ENCODE measurements at regions not wholly inside any gene's neighbourhood (a gene's known extent, or its start where the extent isn't known, plus 50 kb on each side); places are given as distances from the start of the nearest gene placed in this dataset.
"Not testable (repeated sequence)": the region's sequence is repeated elsewhere in the genome, so short reads cannot be mapped to it uniquely, and the experiment has no call there.

- DNase-seq: no peak
Observed at GRCh38 chr2:237196866-237197618, 111.4 kb downstream of the COPS8 start.

GRCh38 chr2:237198164-237198855 is 112.6 kb downstream of the COPS8 start:
- peak; percentile 74 for DNase-seq

- DNase-seq: peak; percentile 62
Observed at GRCh38 chr2:237199082-237199481, 113.4 kb downstream of the COPS8 start.

- DNase-seq: no peak
Observed at GRCh38 chr2:237199577-237199976, 113.9 kb downstream of the COPS8 start.

- DNase-seq: no peak
Observed at GRCh38 chr2:237200462-237200861, 114.8 kb downstream of the COPS8 start.

- peak; percentile 81 for DNase-seq
Observed at GRCh38 chr2:237201461-237202287, 116.0 kb downstream of the COPS8 start.

GRCh38 chr2:237202288-237203030 is 116.8 kb downstream of the COPS8 start:
- DNase-seq: no peak

- DNase-seq: peak; percentile 47
Observed at GRCh38 chr2:237205043-237205541, 119.4 kb downstream of the COPS8 start.

GRCh38 chr2:237205561-237205971 is 119.9 kb downstream of the COPS8 start:
- no peak for DNase-seq

- DNase-seq: peak; percentile 60
Observed at GRCh38 chr2:237207646-237208045, 122.0 kb downstream of the COPS8 start.

- peak; percentile 99 for DNase-seq
Observed at GRCh38 chr2:237208373-237209260, 122.9 kb downstream of the COPS8 start.

GRCh38 chr2:237209885-237210284 is 124.2 kb downstream of the COPS8 start:
- DNase-seq: peak; percentile 56

- no peak for DNase-seq
Observed at GRCh38 chr2:237210297-237210696, 124.6 kb downstream of the COPS8 start.

- DNase-seq: no peak
Observed at GRCh38 chr2:237210763-237211162, 125.1 kb downstream of the COPS8 start.

GRCh38 chr2:237212356-237213279 is 126.9 kb downstream of the COPS8 start:
- DNase-seq: not testable (repeated sequence)

GRCh38 chr2:237213315-237214022 is 127.8 kb downstream of the COPS8 start:
- peak; percentile 84 for DNase-seq

GRCh38 chr2:237214030-237214675 is 128.5 kb downstream of the COPS8 start:
- peak; percentile 60 for DNase-seq

- DNase-seq: no peak
Observed at GRCh38 chr2:237214963-237215362, 129.3 kb downstream of the COPS8 start.

Measured in fibroblast of skin of abdomen (primary cell).